GM21717 (cell line): ENCODE measurements at regions not wholly inside any gene's neighbourhood (a gene's known extent, or its start where the extent isn't known, plus 50 kb on each side); places are given as distances from the start of the nearest gene placed in this dataset.

Experiments used
- ATAC-seq: cut with Tn5 transposase; IDR thresholded peaks from one replicate; pipeline ENCODE4 v1.9.1; 2021; ENCODE audit warnings: mild to moderate bottlenecking, moderate library complexity; ENCODE audit not compliant: unreplicated experiment

DNA sequence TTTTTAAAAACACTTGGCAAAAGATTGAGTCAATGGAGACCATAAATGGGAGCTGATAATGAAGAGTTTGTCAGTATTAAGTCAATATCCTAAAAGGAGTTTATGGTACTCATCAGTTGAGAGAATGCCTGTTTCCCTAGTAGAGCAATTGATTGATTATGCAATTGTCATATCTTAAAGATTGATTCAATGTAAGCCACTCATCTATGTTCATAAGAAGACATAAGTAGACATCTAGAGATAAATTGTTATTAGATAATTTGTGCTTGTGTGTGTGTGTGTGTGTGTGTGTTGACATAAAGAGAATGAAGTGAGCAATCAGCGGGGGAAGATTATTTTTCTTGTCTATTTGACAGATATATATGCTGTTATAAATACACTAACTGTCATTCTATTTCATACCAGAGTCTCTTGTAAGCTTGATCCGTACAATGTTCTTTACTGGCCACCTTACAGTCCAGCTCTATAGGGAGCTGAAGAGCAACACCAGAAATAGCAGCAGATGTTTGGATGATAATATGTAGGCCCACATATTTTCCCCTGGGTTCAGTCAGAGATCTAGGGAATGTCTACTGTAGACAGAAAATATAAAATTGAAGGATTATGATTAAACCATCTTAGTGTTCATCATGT is 848.6 kb upstream of the EPHA6 start:
- no peak for ATAC-seq

DNA sequence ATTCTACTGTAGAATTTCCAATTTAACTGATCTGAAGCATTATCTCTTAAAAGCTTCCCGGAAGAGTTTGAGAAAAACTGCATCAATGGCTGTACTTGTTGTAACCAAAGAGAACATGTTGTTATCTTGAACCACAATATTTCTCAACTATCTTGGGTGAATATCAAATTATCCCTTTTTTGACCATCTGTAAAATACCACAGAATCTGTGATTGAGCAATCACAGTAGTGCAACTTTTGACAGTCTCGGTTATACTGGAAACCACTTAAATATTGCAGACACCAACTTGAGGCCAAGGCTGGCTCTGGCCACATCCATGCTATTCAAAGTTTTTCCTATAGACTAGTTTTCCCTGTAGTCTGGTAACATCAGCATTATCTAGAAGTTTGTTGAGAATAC is 842.8 kb upstream of the EPHA6 start:
- no peak for ATAC-seq

DNA sequence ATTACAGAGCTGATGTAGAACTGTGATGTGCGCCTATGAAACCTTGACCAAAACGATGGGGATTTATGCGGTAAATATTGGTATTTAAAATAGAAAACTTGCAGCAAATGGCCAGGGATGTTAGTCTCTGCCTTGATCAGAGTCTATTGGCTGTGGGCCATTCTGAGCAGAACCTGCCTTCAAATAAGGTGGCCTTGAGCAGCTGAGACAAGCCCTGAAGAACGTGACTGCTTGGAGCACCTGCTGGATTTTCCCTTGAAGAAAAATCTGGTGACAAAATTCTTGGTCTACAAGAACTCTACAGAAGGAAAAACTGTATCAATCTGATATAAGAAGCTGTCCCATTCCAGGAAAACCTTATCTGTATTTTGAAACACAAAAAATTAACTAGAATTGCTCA is 820.1 kb upstream of the EPHA6 start:
- no peak for ATAC-seq

DNA sequence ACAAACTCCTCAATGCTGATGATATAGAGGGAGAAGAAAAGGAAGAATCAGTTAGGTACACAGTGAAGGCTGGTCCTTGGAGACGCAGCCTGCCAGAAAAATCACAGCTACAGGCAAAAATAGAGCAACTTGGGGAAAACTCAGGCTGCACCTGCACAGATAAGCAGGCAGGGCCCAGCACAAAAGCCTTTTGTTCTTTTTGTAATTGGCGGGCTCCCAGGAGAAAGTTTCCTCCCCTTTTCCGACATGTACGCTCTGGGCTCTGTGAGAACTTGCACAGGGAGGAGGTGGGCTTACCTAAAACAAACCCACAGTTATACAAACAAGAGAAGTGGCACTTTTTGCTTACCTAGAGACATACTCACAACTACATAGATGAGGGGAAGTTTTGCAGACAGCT is 813.4 kb upstream of the EPHA6 start:
- ATAC-seq, result no peak

DNA sequence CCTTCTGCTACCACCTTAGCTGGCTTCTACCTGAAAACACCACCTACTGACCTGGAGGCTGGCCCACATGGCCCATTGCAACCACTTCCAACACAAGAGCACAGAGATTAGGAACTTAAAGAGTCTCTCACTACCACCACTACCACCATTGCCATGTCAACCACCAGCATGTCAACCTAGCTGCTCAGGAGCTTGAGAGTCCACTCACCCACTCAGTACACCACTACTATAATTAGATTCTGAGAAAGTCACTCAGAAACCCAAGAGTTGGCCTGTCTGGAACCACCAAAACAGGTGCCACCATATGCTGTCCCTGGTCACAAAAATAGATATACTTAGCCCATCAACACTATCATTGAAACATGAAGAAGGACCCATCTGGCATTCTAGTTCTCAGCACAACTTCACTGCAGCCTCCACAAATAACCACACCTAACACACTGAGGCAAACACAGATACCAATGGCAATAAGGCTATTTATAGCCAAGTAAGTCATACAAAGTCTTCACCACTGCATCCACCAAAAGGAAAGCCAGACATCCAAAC is 806.7 kb upstream of the EPHA6 start:
- no peak for ATAC-seq

DNA sequence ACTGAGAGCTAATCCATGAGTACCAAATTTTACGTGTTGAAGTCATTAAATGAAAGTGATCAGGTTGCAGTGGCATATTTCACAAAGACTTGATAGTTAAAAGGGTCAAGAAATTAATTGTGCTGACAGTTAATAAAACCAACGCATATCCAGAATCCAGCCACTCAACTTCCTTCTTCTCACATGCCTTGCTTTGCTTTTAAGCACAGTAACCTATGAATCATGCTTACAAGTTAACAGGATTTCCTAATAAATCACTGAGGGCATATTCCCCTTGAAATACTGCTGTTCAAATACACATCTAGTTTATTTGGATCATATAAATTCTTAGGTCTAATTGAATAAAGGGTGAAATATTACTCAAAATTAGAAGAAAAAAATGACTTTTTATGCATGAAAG is 801.5 kb upstream of the EPHA6 start:
- no peak for ATAC-seq

DNA sequence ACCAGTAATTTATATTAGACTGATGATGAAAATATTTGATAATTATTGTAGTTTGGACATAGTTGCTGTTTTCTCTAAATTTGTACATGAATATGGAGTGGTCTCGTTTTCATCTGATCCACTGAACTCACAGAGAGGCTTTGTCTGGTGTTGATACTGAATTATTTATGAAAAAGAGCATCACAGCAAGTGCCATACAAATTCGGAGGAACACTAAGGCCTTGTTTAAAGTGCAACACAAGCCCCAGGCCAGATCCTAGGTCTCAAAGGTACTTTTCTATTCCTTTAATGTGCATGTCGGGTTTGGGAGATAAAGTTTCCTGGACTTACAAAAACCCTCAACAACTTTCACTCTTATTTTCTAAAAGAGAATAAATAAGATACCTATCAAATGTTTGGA is 796.8 kb upstream of the EPHA6 start:
- ATAC-seq, result no peak

DNA sequence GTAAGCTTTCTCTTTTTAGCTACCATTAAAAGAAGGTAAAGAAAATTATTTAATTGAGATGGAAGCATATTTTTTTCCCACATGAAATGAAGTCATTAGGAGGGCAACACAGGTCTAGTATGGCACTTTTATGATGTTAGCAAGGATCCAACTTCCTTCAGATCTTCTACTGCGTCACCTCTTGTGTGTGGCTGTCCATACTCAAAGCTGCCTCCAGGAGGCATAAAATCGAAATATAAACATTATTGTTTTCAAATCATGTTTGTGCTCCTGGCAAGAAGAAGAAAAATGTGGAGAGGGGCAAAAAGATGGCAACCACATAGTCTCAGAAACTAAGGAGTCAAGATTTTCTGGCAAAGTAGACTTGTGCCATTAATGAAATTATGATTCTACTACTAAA is 791.7 kb upstream of the EPHA6 start:
- no peak for ATAC-seq

DNA sequence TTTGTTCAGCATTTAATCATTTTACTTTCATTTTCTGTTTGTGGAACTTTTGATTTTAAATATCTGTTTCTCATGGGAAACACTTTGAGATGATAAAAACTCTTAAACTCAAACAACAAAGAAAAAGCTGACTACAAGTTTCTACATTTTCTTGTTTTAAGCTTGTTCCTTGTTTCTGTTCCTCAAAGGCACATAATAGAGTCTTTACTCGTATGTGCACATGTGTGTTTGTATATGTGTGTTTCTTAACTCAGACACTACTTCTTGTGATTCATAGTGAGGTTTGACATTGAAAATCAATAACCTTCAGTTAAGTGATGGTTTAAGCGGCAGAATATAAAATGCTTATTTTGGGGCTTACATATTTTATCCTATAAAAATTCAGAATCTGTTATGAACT is 786.7 kb upstream of the EPHA6 start:
- ATAC-seq, result no peak

DNA sequence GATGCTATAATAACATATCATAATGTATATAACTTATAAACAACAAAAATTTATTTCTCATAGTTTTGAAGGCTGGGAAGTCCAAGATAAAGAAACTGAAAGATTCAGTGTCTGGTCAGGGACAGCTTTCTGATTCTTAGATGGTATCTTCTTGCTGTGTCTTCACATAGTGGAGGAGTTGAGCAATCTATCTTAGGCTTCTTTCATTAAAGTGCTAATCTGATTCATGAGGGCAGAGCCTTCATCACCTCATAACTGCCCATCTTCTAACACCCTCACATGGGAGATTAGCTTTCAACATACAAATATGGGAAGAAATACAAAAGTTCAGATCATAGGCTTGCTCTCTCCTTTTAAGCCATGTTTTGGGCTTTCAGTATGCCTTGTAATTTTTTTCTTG is 774.8 kb upstream of the EPHA6 start:
- ATAC-seq, result no peak

DNA sequence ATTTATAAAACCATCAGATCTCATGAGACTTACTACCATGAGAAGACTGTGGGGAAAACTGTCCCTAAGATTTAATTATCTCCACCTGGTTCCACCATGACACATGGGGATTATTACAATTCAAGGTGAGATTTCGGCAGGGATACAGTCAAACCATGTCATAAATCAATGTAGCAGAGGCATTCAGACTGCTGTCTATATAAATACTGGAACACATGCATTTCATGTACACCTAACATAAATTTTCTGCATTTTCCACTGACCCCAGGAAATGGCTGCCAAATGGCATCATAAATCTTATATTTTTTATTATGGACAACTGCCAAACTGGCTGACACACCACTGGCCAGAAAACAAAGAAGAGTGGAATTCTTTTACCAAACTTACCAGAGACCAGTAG is 755.1 kb upstream of the EPHA6 start:
- ATAC-seq, result no peak

DNA sequence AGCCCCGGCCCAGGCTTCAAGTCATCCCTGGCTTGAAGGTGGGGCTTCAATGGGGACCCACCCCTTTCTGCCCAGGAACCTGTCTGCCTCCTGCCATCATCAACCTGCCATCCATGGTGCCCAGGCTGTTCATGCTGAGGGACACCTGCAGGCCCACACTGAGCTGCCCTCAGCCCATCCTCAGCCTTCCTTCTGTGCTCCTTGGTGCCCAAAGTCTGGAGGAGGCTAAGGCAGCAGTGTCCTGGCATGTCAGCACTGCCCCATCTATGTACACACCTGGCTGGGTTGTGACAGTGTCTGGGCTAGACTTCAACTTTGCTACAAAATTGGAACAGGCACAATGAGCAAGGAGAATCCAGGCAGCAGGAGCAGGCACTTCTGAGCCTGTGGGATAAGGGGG is 745.3 kb upstream of the EPHA6 start:
- ATAC-seq, result no peak

DNA sequence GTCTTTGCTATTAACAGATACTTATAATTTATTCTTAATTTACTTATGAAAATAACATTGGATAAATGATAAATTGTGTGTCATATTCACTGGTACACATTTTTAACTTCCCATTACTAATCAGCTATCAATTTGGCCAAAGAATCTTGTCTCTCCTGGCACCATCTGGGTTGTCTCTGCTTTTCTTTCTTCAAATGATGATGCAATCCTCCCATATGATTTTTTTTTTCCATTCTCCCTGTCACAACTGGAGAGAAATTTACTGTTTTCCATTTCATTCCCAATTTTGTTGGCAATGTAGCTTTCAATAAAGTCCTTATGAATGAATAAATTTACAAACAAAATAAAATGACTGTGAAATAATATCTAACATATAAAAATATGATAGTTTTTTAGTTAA is 743.7 kb upstream of the EPHA6 start:
- ATAC-seq, result no peak

DNA sequence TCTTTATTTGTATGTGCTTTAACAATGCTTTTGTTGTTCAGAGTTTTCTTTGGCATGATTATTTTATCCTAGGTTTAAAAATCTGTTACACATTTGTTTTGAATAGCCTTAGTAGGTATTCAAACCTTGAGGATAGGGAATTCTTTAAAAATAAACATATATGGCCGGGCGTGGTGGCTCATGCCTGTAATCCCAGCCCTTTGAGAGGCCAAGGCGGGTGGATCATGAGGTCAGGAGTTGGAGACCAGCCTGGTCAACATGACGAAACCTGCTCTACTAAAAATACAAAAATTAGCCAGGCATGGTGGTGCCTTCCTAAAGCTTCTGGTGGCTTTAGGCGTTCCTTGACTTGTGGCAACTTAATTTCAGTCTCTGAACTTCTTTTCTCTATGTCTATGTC is 743.3 kb upstream of the EPHA6 start:
- no peak for ATAC-seq

DNA sequence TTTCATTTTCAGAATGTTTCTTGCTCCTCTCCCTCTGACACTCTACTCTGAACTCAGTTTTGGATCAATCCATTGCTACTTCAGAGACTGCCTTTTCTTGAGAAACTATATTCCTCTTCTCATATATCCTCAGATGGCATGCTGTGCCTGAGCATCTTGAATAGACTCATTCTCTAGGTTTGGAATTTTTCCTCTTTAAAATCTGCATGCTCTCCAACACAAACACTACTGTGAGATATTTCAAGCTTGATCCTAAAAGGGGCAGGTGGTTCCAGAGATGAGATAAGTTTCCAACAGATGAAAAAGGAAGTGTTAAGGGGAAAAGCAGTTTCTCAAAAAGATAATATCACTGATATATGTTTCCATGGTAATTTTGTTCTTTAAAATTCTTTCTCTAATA is 742.2 kb upstream of the EPHA6 start:
- no peak for ATAC-seq

DNA sequence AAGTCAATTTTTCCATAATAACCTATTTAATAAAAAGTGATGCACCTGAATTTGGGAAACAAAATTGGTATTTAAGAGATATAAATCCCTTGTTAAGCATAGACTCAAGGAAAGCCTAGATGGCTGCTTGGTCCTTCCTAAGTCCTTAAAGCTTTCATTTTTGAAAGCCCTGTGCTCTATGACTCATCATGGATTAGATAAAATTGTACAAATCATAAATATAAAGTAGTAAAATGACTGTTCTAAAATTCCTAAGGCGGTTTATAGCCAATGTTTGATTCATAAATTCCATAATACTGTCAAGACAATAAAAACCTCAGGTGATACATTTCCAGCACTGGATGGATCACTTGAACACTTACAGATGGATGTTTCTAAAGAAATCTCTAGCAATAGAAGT is 730.8 kb upstream of the EPHA6 start:
- ATAC-seq, result no peak

DNA sequence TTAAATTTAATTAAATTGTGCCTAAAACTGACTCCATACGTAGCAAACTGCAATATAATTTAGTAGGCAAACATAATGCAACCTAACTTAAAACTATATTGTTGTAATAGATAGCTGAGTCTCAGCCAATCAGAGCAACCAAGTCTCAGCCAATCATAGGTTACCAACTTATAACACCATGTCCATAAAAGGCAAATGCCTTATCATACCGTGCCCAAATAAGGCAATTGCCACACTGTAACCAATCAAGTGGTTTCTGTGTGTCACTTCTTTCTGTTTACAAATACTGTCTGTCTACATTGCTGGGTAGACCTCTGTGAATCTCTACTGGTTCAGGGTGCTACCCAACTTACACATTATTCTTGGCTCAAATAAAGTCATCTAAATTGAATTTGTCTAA is 728.4 kb upstream of the EPHA6 start:
- no peak for ATAC-seq

DNA sequence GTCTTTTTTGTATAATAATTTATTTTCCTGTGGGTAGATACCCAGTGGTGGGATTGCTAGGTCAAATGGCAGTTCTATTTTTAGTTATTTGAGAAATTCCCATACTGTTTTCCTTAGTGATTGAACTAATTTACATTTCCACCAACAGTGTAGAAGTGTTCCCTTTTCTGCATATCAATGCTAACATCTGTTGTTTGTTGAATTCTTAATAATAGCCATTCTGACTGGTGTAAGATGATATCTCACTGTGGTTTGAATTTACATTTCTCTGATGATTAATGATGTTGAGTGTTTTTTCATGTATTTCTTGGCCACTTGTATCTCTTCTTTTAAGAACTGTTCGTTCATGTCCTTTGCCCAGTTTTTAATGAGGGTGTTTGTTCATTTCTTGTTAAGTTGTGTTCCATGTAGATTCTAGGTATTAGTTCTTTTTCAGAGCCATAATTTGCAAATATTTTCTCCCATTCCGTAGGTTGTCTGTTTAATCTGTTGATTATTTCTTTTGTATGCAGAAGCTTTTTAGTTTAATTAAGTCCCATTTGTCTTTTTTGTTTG is 713.3 kb upstream of the EPHA6 start:
- ATAC-seq, result no peak

DNA sequence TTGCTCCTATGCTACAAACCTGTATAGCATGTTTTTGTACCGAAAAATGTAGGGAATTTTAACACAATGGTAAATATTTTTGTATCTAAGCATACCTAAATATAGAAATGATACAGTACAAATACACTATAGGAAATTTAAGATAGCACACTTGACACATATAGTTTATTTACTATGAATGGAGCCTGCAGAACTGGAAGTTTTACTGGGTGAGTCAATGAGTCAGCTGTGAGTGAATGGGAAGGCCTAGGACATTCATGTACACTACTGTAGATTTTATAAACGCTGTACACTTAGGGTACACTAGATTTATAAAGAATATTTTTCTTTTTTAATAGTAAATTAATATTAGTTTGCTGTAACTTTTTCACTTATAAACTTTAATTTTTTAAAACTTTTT is 707.7 kb upstream of the EPHA6 start:
- no peak for ATAC-seq
